GM10266 (cell line): ENCODE measurements at regions not wholly inside any gene's neighbourhood (a gene's known extent, or its start where the extent isn't known, plus 50 kb on each side); places are given as distances from the start of the nearest gene placed in this dataset.

Experiments
- DNase-seq: peaks from one replicate; pipeline ENCODE4 v3.0.0; 2012; ENCODE audit errors: extremely low spot score
- CTCF ChIP-seq: IDR thresholded peaks from 2 replicates; pipeline ENCODE4 v1.5.1; 2012; ENCODE audit warnings: mild to moderate bottlenecking, low read depth; ENCODE audit not compliant: control insufficient read depth, insufficient read depth; ENCODE audit errors: missing control alignments

GRCh38 chr20:19942611-19943010 is 74.6 kb upstream of the NAA20 start:
- no peak for DNase-seq
- TF ChIP-seq CTCF, result no peak

- DNase-seq, result no peak
Measured at GRCh38 chr20:19943061-19943521, 74.1 kb upstream of the NAA20 start.

DNA sequence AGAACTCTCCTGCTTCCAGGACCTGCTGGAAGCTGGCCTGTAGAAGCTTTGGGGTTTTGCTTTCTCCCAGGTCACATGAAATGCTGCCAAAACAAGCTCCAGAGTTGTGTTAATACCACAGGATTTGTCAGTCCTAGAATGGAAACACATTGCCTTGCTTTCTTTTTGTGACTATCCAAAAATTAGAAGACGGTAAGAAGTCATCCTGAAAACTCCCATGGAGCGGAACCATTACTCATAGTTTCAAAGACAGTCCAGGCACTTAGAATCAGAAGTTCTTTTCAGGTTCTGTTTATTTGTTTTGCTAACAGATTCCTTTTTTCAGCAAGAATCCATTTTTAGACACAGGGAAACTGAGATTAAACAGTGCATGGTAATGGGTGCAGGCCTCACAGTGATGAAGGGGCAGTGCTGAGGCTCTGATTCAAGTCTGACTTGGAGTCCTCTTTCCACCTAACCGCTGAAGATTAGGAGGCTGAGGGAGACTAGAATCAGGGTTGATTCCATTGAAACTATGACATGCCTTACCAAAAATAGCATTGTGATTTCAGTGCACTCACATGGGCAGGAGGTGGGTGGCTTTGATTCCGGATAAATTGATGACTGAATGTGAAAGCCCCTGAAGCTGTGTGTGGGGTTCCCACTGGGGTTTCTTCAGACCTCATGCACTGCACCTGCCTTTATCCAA is 72.2 kb upstream of the NAA20 start:
- DNase-seq, result peak; percentile 54
- no peak for TF ChIP-seq CTCF

More at GRCh38 chr20:19943061-19943521, 74.1 kb upstream of the NAA20 start:
- TF ChIP-seq CTCF, result no peak

- DNase-seq, result no peak
- no peak for TF ChIP-seq CTCF
Measured at GRCh38 chr20:19945732-19946670, 71.2 kb upstream of the NAA20 start.

DNA sequence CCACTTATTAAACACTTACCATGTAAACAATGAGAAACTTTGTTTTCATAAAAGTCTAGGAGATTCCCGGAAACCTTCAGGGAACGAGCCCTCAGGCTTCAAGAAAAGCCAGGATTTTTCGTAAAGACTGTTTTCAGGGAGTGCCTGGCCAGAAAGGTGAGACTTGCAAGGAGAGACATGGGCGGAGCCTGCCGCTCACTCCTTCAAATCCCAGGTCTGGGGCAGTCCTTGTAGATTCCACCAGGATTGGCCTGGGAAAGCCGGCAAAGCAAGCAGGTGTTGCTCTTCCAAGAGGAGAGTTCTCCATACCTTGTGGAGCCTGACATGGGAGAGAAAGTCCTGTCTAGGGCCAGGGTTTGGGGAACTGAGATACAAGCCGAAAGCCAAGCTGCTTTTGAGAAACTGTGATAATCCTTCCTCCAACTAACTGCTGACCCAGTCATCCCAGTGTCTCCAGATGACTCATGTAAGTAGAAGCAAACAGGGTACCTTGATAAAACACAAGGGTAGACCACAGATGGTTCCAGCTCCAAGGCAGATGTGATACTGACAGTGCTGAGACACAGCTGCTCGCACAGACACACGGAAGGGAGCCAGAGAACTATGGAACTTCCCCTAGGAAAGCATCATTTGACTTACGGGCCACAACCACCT is 69.4 kb upstream of the NAA20 start:
- no peak for TF ChIP-seq CTCF
- peak; percentile 40 for DNase-seq

DNA sequence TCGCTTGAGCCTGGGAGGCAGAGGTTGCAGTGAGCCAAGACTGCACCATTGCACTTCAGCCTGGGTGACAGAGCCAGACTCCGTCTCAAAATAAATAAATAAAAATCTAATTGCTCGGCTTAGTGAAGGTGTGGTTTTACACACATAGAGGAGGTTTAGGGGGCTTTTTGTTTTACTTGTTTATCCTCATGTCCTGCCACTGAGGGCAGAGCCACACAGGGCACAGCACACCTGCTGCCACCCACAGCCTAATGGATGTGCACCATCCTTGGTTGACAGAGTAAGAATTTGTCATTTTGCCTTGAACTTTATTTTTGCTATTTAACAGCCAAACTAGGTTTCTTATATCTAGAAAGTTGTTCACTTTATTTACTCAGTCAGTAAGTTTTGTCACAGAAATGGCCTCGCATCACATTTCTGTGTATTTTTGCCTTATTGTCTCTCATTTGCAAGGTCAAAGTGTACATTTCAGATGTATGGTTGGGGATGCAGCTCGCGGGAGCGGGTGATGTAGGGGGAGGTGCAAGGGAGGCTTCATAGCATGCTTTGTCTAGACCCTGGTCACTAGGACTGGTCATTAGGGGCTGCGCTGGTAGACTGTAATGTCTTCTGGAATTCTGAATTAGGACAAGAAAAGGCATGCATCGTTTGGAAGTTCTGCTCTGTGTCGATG is 67.8 kb upstream of the NAA20 start:
- DNase-seq, result no peak
- TF ChIP-seq CTCF, result no peak
